ENCODE measurements at regions not wholly inside any gene's neighbourhood (a gene's known extent, or its start where the extent isn't known, plus 50 kb on each side); places are given as distances from the start of the nearest gene placed in this dataset.

- TF ChIP-seq CTCF (IDR thresholded peaks at IDR 0.05) (no peak), POLR2A (IDR thresholded peaks at IDR 0.05) (no peak), POLR2AphosphoS5 (IDR thresholded peaks at IDR 0.05) (no peak)
Observed at GRCh38 chr2:89820248-89820647, 1128.8 kb downstream of the RPIA start.
